ENCODE measurements at regions not wholly inside any gene's neighbourhood (a gene's known extent, or its start where the extent isn't known, plus 50 kb on each side); places are given as distances from the start of the nearest gene placed in this dataset.
A peak's percentile ranks its signal among the peaks of the same experiment; 100 is the strongest.

DNA sequence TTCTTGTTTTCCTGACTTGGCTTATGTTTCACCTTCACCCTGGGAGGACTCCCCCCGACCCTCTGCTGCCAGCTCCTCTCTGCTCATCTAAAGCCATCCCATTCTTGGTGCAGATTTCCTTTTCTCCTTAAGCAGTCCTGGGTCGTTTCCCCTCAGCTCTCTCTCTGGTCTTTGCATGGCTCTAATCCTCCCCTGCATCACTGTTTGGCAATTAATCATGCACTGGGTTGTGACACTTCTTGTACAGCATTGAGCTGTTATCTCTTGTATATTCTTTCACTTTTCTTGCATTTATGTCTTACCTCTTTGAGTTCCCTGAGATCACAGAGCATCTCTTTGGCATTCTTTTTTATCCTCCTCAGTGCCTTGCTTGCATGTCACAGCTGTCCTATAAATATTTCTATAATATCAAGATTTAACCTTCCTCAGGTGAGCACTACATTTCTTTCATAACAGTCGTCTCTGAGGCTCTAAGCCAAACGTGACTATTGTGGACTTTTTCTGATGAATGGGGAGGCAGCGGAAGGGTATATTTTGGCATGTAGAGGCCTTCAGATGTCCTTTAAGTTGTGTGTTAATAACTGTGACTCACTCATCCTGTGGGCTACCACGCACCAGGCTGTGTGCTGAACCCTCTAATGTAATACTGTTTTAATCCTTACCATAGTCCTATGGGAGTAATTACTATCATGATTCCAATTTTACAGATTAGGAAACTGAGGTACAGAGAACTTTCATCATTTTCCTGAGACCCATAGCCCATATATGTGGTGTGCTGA is 507.5 kb downstream of the SLC4A3 start:
- no peak for DNase-seq

DNA sequence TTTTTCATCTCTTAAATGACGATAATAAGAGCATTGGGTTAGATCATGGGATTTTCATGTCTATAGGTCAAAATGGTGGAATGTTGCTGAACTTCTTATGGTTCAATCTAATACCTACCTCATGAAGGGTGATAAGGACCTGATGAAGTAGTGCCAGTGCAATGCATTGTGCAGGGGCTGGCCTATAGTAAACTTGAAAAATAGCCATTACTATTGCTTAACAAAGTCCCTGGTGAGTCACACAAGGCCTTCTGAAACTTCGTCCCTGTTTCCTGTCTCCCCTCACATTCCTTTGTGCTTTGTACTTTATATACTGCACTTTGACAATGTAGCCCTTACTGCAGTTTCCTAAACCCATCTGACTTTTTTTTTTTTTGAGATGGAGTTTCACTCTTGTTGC is 515.9 kb downstream of the SLC4A3 start:
- DNase-seq = no peak

DNA sequence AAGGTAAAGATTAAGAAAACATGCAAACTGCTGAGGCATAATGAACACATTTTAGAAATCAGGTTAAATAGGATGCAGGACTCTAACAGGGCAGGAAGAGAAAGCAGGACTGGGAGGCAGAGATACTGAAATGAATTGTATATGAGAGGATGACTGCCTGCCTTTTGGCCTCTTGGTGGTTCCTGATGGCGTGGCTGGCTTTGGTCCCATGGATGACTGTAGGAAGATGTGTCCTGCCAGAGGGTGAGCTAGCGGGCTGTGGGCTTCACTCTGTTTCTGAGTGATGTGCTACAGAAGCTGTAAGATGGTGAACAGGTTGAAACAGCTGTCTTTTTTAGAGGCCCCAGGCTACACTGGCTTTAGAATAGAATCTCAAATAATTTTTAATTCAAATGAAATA is 517.0 kb downstream of the SLC4A3 start:
- DNase-seq = no peak

GRCh38 chr2:220147161-220148038 is 520.0 kb downstream of the SLC4A3 start:
- no peak for DNase-seq

DNA sequence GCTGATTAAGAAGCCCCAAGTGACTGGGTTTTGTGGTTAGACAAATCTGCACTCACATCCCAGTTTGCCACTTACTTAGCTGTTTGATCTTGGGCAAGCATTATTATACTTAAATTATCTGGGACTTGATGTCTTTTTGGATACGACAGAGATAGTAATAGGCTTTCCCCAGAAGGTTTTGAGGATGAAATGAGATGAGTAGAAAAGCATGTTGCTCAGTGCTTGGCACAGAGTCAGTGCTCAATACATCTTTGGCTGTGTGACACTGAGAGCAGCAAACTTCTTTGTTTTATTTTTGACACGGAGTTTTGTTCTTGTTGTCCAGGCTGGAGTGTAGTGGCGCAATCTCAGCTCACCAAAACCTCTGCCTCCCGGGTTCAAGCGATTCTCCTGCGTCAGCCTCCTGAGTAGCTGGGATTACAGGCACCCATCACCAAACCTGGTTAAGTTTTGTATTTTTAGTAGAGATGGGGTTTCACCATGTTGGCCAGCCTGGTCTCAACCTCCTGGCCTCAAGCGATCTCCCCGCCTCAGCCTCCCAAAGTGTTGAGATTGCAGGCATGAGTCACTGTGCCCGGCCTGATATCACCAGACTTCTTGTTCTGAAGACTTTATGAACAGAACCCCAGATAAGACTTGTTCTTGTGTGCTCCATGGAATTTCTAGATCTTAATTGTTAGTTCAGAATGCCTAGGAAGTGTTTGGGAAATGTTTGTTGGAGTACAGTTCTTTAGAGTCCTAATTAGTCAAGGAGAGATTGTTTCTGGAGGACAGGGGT is 521.2 kb downstream of the SLC4A3 start:
- no peak for DNase-seq

- DNase-seq = no peak
Observed at GRCh38 chr2:220151341-220151740, 523.9 kb downstream of the SLC4A3 start.

- DNase-seq = no peak
Observed at GRCh38 chr2:220152281-220152935, 525.0 kb downstream of the SLC4A3 start.

GRCh38 chr2:220153118-220153517 is 525.7 kb downstream of the SLC4A3 start:
- DNase-seq = no peak

DNA sequence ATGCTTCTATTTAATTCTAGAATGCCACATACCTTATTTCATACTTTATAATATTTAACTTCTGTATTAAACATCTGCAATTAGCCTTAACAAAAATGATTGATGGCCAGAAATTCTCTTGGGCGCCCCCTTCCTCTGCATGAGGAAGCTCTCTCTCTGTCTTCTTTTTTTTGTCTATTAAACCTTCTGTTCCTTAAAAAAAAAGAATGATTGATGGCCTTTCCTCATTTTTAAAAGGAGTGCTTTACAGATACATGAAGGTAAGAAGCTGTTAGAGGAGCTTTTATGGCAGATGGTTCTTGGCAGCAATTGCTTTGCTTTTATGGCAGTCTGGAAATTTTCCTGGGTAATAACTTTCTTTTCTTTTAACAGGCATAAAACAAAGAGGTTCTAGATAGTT is 526.9 kb downstream of the SLC4A3 start:
- no peak for DNase-seq

- DNase-seq = no peak
Observed at GRCh38 chr2:220157312-220157711, 529.9 kb downstream of the SLC4A3 start.

GRCh38 chr2:220159738-220160137 is 532.3 kb downstream of the SLC4A3 start:
- DNase-seq = no peak

DNA sequence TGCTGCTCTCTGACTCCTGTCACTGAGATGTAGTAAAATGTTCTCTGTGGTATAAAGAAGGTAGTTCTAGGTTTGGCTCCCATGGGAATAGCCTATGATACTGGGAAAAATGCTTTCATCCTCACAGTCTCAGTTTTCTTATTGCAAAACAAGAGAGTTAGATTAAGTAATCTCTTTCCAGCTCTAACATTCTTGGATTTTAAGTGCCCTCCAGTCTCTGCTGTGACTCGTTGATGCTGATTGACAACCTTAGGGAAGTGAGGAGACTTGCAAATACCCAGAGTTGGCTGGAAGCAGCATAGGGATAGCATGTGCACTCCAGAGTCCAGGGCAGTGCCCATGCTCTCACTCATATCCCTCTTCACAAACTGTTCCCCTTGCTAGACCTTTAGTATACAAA is 534.9 kb downstream of the SLC4A3 start:
- DNase-seq = no peak

DNA sequence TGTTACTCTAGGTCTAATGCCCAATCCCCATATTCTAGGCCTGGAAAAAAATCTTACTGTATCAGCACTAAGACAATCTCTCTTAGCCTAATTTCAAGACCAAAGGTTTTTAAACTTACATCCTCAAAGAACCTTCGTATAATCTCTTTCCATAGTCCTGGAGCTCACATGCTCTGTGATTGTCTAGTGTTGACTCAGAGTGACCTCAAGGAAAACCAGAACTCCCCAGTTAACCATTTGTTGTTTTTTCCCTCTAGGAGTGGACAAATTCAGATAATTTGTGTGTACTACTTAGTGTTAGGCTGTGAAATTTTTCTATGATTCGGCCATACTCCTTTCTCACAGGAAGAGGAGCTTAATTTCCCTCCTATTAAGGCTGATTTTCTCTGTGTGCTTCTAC is 536.1 kb downstream of the SLC4A3 start:
- no peak for DNase-seq

- peak; percentile 74 for DNase-seq
Observed at GRCh38 chr2:220165401-220165800, 538.0 kb downstream of the SLC4A3 start.

DNA sequence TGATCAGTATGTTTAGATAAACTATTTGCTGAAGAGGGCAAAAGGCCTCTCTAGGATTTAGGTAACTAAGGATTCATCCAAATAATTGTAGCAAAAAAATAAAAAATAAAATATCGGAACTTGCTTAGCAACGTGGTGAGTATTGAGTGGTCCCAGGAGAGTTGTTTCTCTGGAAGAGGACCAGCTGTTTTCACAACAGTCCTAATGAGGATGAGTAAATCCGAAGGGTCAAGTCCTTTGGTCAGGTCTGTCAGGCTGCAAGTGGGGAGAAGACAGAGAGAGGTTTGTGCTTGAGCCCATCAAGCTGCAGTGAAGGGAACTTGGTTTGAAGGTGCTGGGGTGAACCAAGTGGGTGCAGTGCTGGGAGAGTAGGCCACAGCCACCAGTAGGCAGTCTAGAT is 539.2 kb downstream of the SLC4A3 start:
- no peak for DNase-seq

- no peak for DNase-seq
Observed at GRCh38 chr2:220167956-220168355, 540.5 kb downstream of the SLC4A3 start.

DNA sequence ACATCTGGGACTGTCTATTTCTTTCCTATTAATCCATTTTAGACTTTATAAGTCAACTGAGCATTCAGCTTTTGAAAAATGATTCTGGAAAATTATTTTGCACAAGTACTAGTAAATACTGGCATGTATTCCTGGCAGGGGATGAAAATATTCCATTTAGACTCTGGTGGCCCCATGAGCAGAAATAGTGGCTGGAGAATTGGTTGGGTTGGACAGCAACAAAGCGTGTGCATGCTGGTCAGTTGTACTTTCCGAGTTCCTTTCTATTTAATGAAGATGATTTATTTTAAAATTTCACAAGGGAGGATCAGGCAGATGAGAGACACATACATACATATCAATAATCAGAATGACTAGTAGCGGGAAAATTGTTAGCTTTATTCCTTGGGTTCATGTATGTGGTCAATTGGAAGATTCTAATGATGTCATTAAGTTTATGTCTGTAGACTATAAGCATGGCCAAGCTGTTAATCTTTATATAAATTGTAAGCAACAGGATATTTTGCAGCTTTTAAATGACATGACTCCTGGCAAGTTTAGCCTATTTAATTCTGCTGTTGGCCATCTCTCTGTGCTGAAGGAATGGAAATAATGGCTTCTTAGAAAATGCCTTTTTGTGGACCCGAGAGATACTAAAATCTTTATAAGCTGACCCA is 541.6 kb downstream of the SLC4A3 start:
- no peak for DNase-seq

GRCh38 chr2:220174826-220175225 is 547.4 kb downstream of the SLC4A3 start:
- no peak for DNase-seq

GRCh38 chr2:220175967-220176366 is 548.5 kb downstream of the SLC4A3 start:
- no peak for DNase-seq

DNA sequence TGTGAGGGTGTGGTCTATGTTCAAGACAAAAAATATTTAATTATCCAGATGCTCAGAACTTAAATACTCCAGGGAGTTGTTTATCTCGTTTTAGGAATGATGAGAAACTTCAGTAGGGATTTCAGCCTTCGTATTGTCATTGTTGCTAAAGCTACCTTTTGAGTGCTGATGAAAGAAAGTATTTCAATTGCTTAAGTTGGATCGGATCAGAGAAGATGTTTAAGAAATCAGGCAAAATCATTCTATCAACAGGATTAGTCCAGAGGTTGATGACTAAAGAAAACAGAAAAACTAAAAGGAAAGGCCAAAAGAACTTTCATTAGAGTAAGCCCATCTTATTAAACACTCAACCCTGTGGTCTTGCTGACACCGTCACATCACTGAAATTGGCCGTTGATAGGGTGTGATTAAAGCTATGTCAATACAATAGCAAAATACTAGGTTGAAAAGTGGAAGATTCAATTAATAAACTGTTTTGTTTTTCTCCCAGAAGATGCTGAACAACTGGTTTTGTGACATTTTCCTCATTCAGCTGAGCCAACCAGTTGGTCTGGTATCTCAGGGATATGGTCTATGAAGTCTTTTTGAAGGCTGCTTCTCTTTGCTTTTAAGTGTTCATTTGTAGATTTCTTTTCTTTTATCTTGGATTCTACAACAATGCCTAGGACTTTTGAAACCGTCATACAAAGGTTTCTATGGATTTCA is 551.7 kb downstream of the SLC4A3 start:
- DNase-seq = no peak

GRCh38 chr2:220181165-220181564 is 553.7 kb downstream of the SLC4A3 start:
- DNase-seq = no peak

- no peak for DNase-seq
Observed at GRCh38 chr2:220182790-220183189, 555.4 kb downstream of the SLC4A3 start.
